Choroid plexus epithelial cell (primary cell): ENCODE measurements at regions not wholly inside any gene's neighbourhood (a gene's known extent, or its start where the extent isn't known, plus 50 kb on each side); places are given as distances from the start of the nearest gene placed in this dataset.

Source experiments
- DNase-seq: peaks from one replicate; pipeline ENCODE4 v3.0.0-alpha.2; 2010; ENCODE audit warnings: low read depth
- H3K4me3 ChIP-seq: 2 replicates; pipeline ENCODE4 v1.5.1; 2011; ENCODE audit warnings: low read depth, mild to moderate bottlenecking, control low read depth, low read length, moderate library complexity
- TF ChIP-seq, protein P1 (sequence below): conservative IDR thresholded peaks from 2 replicates; pipeline ENCODE4 v1.5.1; 2011; ENCODE audit warnings: low read depth, mild to moderate bottlenecking, control low read depth, inconsistent platforms, low read length, moderate library complexity

- TF ChIP-seq, protein P1, sequence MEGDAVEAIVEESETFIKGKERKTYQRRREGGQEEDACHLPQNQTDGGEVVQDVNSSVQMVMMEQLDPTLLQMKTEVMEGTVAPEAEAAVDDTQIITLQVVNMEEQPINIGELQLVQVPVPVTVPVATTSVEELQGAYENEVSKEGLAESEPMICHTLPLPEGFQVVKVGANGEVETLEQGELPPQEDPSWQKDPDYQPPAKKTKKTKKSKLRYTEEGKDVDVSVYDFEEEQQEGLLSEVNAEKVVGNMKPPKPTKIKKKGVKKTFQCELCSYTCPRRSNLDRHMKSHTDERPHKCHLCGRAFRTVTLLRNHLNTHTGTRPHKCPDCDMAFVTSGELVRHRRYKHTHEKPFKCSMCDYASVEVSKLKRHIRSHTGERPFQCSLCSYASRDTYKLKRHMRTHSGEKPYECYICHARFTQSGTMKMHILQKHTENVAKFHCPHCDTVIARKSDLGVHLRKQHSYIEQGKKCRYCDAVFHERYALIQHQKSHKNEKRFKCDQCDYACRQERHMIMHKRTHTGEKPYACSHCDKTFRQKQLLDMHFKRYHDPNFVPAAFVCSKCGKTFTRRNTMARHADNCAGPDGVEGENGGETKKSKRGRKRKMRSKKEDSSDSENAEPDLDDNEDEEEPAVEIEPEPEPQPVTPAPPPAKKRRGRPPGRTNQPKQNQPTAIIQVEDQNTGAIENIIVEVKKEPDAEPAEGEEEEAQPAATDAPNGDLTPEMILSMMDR, result no peak
- DNase-seq, result no peak
- no peak overlapping the region for H3K4me3 ChIP-seq
Observed at GRCh38 chr4:154958121-154958520, 177.0 kb downstream of the RBM46 start.

DNA sequence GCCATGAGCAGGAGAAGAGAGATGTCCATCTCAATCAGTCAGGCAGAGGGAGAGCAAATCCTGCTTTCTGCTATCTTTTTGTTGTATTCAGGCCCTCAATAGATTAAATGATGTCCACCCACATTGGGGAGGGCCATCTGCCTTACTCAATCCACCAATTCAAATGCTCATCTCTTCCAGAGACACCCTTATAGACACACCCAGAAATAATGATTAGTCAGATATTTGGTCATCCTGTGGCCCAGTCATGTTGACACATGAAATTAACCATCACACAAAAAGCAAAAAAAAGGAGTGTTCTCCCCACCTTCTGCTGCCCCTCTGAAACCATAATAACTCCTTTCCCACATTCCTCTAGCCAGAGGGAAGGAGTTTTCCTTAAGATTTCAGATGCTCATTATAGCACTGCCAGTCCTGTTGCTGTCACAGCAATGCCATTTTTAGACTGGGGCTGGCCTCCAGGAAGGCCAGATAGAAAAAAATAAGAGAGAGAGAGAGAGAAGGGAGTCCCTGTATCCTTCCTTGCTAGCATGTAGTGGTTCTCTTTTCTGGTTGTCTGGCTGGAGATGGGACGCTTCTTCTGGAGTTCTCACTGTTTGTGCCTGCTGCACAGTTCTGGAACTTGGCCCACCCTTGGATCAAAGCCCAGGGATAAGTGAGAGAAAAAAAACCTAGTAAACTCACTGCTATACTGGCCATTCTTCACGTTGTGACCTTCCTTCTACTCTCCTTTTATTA is 177.7 kb downstream of the RBM46 start:
- DNase-seq, result peak; percentile 14
- TF ChIP-seq, protein P1, result no peak
- H3K4me3 ChIP-seq, result no peak overlapping the region

DNA sequence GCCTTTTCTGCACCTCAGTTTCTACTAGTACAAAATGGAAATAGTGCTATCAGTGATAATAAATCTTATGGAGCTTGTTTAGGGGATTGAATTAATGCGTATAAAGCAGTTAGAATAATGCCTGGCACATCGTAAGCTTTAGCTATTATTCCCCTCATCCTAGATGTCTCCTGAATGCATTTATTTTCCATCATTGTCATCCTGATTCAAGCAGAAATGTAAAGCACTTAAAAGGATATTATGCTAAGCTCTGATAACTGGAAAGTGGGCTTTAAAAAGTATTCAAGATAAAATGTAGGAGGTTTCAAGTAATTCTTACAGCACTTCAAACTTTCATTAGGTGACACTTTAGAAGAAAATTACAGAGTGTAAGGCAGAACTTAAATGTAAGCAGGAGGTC is 178.7 kb downstream of the RBM46 start:
- H3K4me3 ChIP-seq, result no peak overlapping the region
- TF ChIP-seq, protein P1, result no peak
- no peak for DNase-seq

DNA sequence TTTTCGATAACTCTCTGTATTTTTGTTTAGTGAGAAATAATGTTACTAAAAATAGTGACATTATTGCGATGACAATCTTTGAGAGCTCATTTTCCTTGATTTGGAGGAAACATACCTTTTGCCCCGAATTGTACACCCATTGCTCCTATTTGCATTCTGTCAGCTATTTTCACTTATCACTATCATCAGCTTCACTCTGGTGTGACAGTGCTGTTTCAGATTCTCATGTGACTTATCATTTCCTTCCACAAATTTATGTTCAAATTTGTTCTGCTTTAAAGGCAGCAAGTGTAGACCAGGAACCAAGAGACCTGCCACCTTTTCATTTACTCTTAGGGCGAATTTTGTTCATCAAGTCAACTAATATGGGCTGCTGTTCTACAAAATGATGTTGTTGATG is 179.4 kb downstream of the RBM46 start:
- TF ChIP-seq, protein P1, result no peak
- H3K4me3 ChIP-seq, result no peak overlapping the region
- DNase-seq, result no peak

DNA sequence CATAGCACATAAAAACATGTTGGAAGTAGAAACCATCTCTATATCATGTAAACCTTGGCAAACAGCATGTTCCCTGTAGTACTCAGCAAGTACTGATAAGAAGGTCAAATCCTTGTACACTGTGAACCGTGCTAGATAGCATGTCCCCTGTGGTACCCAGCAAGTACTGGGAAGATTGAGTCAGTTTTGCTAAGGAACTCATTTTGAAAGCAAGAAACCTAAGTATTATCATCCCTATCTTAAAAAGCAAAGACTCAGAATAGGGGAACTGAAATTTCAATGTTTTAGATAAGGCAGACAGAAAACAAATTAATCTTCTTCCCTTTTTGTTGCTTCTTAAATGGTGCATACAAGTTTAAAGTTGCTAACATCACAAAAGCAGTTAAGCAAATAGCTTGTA is 180.2 kb downstream of the RBM46 start:
- no peak overlapping the region for H3K4me3 ChIP-seq
- TF ChIP-seq, protein P1, result no peak
- no peak for DNase-seq

DNA sequence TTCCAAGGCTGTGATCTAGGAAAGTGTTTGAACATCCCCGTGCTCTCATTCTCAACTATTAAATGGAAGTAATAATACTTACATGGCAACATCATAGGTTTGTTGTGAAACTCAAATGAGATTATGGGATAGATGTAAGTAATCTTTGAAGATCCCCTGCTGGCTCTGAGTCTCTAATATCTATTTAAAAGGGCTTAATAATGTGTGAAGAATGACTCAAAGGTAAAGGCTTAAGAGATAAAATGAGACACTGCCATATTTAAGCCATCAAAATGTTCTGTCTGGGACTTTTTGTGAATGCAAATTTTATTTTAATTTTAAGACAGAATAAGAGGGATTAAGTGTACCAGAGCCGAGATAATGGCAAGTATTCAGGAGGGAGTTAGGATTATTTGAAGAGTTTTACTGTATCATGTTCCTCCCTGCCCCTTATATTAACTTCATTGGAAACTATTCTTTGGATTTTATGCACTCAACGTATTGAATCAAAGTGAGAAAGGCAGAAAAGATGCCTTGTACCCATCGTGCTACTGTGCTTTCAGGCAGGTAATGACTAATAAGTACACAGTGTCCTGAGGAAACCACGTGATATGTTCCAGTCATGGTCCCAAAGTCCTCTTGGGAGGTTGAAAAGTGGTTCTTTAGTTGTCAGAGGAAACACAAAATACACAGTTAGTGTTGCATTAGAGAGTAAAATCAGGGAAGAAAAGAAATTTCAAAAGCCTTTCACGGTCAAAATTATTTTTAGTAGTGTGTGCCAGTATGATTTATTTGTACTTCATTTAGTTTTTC is 192.4 kb downstream of the RBM46 start:
- no peak for DNase-seq
- TF ChIP-seq, protein P1, result no peak

GRCh38 chr4:154977228-154977627 is 196.2 kb downstream of the RBM46 start:
- DNase-seq, result no peak
- no peak overlapping the region for H3K4me3 ChIP-seq
- TF ChIP-seq, protein P1, result no peak

More for the DNA sequence above, 192.4 kb downstream of the RBM46 start:
- no peak overlapping the region for H3K4me3 ChIP-seq
